HG03103 (cell line): ENCODE measurements at regions not wholly inside any gene's neighbourhood (a gene's known extent, or its start where the extent isn't known, plus 50 kb on each side); places are given as distances from the start of the nearest gene placed in this dataset.
"Not testable (repeated sequence)": the region's sequence is repeated elsewhere in the genome, so short reads cannot be mapped to it uniquely, and the experiment has no call there.

ENCODE experiments used
- ATAC-seq: cut with Tn5 transposase; IDR thresholded peaks from one replicate; pipeline ENCODE4 v1.9.1; 2021; ENCODE audit warnings: low read depth; ENCODE audit not compliant: unreplicated experiment

DNA sequence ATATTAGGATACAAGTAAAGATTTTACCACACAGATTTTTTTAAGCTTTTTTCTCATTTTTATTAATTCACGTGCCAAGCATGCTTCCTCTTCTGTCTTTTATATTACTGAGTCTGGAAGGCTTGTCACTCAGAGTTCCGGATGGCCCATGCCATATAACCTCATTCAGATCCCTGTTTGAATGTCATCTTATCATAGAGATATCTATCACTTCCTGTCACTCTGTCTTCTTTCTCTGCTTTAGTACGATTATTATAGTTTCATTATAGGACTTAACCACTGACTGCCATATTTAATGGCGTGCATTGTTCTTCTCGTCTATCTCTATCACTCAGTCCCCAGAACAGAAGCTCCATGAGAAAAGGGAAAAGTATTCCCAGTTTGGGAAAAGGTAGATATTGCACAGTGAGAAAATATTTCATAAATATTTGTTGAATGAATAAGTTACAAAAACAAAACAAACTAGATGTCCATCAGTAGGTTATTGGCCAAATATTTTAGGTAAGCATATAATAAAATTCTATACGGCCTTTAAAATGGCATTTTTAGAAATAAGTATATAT lies 296.9 kb upstream of the GOT2 start:
- ATAC-seq: no peak

DNA sequence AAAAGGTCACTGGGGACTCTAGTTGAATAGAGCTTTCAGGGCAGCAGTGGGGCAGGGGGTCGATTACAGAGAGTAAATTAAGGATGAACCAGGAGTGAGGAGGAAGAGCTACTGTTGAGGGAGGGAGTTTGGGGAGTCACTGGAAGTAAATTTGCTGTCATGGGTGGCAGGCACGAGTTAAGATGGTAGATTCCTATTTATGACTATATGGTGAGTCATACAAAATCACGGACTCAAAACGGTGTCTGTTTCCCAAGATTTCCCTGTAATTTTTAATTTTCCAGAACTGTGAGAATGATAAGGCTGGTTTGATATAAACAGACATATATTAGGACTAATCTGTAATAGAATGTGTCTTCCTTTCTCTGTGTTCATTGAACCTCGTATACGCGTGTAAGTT lies 287.6 kb upstream of the GOT2 start:
- ATAC-seq: no peak

DNA sequence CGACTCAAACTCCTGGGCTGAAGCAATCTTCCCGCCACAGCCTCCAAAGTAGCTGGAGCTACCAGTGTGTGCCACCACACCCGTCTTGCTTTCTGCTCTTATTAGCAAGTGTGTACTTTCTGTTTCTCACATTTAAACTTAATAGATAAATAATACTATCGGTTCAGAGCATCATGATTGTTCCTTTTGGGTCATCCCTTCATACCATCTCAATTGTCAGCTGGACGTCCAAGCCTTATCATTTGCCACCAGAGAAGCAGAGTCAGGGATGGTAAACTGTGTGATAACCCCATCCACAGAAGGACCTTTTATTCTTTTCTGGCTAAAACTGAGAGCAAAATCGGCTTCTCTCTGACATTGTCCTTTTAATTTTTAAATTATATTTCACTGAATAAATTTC lies 279.8 kb upstream of the GOT2 start:
- no peak for ATAC-seq

DNA sequence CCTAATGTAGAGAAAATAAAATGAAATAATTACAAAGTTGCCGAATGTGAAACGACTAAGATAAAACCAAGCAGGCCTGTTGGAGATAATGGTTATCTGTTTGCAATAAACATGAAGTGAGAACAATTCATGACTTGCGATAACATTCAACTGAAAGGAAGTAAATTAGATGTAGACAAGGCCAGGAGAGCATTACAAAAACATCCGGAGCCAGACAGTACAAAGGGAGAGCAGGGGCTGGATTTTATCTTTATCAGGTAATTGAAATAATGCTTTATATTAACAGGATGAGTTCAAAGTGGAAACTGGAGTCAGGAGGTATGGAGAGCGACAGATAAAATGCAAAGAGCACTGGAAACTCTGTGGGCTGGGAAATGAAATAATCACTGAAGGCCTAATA lies 265.6 kb upstream of the GOT2 start:
- ATAC-seq: no peak

DNA sequence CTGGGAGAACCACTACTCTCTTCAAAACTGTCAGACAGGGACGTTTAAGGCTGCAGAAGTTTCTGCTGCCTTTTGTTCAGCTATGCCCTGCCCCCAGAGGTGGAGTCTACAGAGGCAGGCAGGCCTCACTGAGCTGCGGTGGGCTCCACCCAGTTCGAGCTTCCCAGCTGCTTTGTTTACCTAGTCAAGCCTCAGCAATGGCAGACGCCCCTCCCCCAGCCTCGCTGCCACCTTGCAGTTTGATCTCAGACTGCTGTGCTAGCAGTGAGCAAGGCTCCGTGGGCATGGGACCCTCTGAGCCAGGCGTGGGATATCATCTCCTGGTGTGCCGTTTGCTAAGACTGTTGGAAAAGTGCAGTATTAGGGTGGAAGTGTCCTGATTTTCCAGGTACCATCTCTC lies 258.6 kb upstream of the GOT2 start:
- ATAC-seq: not testable (repeated sequence)

DNA sequence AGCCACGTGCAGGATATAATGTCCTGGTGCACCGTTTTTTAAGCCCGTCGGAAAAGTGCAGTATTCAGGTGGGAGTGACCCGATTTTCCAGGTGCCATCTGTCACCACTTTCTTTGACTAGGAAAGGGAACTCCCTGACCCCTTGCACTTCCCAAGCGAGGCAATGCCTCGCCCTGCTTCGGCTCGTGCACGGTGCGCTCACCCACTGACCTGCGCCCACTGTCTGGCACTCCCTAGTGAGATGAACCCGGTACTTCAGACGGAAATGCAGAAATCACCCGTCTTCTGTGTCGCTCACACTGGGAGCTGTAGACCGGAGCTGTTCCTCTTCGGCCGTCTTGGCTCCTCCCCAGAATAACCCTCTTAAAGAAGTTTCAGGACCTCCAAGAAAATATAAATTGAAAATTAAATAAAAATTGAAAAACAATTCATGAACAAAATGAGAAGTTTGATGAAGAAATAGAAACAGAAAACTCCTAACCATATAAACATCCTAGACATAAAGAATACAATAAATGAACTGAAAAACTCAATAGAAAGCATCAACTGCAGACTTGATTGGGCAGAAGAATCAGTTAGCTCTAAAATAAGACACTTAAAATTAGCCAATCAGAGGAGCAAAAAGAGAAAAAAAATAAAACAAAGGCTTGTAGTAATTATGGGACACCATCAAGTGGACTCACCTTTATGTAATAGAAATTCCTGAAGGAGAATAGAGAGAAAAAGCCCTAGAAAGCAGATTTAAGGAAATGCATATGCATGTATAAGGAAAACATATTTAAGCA lies 249.3 kb upstream of the GOT2 start:
- not testable (repeated sequence) for ATAC-seq

DNA sequence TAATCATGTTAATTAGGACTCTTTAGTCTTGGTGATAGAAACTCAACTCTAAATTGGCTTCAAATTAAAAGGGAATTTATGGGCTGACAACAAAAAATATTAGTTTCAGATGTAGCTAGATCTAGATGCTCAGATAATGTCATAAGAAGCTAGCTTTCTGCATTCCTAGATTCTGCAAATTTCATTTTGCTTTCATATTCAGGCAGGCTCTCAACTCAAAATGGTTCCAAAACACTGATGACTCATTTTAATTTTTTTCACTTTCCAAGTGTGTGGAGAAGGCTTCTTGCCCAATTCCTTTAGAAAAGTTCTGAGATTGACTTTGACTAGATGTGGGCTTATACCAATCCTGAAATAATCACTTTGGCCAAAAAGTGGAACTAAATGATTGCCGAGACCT lies 236.7 kb upstream of the GOT2 start:
- ATAC-seq: peak; percentile 65

DNA sequence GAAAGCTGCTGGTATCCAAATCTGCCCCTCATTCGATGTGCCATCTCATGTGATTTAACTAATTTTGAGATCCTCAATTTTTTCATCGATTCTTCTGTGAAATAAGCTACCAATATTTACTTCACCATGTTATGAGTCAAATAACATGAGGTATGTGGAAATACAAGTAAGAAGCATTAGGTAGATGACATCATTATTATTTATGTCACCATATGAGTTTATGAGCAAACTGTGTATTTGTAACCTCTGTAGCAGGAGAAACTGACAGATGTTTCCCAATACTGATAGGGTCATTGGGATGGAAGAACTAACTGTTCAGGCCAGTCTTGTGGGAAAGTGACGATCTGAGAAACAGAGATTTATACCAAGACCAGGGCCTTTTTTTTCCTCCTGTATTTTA lies 229.4 kb upstream of the GOT2 start:
- no peak for ATAC-seq

DNA sequence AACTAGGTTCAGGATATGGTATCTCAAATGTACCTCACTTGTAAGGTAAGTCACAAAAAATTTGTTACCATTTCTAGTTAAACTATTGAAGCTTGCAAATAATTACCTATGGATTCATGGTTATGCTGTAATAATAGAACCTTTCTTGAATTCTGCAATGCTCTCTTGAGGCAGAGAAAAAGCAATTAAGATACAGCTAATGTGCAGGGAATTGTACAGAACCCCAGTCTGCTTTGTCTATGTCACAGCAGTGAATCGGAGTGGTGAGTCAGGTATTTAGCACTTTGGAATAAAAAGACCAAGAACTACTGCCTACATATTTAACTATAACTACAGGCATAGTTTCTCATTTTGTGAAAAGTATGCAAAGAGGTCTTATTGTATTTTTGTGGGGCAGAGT lies 228.7 kb upstream of the GOT2 start:
- ATAC-seq: no peak

DNA sequence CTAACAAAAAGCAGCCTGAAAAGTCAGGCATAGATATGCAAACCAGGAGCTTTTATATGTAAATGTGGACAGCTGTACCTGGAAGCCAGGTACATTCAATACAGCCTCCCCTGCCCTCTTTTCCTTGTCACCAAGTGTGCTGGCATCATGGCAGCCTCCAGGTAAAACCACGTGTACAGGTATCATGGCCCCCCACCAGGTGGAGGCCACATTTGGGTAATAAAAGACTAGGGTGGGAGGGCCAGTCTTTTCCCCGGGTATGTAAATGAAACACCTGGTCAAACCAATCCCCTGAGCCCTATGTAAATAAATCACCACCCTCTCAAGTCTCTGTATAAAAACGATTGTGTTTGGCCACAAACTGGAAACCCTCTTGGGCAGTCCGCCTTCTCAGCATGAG lies 226.4 kb upstream of the GOT2 start:
- no peak for ATAC-seq

DNA sequence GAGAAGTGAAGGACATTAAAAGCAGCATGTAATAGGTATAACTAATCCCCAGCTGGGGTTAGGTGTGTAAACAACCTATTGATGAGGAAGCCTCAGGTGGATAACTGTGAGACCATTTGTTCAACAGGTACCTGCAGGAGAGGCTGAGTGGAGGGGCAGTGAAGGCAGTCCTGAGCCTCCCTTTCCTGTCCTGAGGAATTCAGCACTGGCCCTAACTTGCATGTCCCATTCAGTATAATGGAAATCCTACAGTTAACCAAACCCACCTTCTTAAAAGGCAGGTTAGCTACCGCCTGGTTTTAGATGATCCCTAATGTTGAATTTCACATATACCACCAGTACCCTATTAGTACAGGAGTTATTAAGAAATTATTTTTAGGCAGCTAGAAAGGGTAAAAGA lies 225.9 kb upstream of the GOT2 start:
- ATAC-seq: no peak

DNA sequence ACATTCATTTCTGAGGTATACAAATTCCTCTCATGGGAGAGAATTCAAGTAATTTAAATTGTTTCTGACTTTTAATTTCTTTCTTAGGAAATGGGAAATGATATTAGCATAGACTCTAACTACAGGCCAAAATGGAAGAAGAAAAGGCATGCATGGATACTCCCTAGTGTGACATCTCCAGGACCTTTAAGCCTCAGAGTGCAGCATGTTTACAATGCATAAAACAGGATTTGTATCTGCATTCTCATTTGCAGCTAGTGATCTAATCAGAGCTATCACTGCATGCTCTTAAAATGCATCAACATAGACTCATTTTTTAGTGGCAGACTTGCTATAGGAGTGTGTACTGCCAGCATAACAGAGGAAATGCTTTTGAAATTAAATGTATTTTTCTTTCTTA lies 224.6 kb upstream of the GOT2 start:
- ATAC-seq: no peak

DNA sequence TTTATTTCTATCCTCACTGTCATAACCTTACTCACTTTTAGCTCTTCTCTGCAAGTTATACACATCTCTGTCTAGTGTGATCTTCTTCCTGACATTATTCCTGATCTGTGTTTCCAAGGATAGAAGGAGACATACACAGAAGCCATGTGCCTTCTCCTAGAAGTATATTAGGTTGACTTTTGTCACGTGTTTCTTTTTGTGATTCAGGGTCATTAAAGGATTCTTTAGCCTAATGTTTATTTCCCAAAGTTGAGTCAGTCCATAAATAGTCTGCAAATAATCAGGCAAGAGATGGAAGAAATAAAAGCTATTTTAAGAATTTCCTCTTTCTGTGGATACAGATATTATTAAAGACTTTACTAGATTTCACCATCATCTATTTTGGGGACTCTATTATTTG lies 214.1 kb upstream of the GOT2 start:
- ATAC-seq: no peak

DNA sequence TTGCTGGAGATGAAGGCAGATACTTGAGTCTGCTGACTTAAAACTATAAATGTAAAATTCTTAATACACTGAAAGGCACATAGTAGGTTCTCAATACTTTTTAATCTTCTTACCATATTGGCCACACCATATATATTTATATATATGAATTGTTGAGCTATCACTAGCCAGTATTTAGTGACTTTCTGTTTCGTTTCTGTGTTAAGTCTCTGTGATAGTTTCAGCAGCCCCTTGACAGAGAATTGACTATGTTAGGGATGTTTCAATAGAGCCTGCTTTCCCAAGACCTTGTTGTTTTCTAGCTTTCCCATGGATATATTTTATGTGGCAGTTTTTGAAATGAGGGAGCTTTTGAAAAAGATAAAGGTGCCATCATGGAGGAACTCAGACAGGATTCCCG lies 206.5 kb upstream of the GOT2 start:
- ATAC-seq: no peak

DNA sequence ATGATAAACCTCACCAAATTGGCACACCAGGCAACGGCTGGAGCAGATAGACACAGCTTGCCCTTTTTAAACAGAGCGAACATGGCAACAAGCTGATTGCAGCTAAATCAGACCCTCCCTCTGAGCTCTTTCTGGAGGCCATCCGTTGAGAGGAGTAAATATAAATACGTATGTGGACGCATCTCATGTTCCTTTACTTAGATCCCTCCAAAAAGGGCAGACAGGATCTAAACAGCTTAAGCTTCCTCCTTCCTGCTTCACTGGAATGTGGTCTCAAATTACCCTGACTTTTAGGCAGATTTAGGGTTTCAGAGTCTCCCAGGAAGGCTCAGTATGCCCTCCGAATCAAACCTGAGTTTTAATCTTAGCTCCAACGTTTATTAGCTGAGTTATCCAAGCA lies 204.7 kb upstream of the GOT2 start:
- no peak for ATAC-seq

DNA sequence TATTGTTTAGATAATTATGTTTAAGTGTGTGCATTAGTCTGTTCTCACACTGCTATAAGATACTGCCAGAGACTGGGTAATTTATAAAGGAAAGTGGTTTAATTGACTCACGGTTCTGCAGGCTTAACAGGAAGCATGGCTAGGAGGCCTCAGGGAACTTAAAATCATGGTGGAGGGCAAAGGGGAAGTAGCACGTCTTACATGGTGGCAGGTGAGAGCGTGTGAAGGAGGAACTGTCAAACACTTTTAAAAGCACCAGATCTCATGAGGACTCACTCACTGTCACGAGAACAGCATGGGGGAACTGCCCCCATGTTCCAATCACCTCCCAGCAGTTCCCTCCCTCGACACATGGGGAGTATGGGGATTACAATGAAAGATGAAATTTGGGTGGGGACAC lies 203.5 kb upstream of the GOT2 start:
- ATAC-seq: no peak

DNA sequence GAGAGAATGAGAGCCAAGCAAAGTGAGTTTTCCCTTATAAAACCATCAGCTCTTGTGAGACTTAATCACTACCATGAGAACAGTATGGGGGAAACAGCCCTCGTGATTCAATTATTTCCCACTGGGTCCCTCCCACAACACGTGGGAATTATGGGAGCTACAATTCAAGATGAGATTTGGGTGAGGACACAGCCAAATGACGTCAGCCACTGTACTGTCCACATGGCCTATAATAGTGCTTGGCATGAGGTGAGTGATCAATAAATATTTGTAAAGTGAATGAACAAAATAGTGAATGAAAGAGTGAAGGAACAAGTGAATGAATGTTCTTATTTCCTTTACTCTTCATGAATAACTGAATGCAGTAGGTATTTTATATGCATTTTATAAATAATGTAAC lies 199.1 kb upstream of the GOT2 start:
- ATAC-seq: no peak

DNA sequence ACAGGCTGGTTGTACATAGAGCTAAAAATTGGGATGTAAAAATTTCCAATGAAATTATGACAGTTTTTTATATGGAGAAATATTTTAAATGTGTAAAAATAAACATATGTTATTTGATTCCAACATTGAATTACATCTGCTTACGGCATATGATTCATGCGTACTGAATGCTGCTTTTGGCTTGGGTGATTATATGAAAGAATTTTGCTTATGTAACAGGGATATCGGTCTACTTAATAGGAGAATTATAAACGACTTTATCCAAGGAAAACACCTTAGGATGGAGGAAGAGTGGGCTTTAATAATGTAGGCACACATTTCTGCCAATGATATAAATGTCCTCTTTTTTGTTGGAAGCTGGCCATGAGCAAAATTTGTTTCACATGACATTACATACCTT lies 197.3 kb upstream of the GOT2 start:
- ATAC-seq: no peak

DNA sequence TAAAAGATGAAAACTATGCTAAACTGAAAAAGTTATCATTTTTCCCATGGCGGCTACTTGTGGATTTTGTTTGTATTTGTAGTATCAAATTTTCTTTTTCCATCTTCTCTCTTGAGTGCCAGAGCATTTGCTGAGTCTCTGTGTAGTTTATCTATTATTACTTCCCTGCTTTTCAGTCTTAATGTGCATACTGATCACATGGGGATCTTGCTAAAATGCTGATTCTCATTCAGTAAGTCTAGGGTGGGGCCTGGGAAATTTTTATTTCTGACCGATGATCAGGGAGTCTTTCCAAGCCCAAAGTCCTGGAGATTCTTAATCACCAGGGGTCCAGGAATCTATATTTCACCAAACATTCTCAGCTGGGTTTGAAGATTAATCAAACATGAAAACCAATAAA lies 189.0 kb upstream of the GOT2 start:
- ATAC-seq: no peak

DNA sequence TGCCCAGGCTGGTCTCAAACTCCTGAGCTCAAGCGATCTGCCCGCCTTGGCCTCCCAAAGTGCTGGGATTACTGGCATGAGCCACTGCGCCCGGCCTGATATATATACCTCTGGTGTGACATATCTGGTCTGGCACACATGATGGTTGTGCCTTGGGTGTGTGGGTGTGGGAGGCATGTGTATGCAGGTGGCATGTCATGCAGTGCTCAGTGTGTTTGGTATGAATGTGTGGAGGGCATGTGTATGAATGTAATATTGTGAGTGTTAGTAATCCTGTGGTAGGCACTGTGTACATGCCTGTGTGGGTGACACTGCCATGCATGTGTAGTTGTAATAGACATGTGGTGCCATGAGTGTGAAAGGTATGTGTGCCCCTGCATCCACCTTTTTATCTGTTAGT lies 179.3 kb upstream of the GOT2 start:
- ATAC-seq: no peak

DNA sequence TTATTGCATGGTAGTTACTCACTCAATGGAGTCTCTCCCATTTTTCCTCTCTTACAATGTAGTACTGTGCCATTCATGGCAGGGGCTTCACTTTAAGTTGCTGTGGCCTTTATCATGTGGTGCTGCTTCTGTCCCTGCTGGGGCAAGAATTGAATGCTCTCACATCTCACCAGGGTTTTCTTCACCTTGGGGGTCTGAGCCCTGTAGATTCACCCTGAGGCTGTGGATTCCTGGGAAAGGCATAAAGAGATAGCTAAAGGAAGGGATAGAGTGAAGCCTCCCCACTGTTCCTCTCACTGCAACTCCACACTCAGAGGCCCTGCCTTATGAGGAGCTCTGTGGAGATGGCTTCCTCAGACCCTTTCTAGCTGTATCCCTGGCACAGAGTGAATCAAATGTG lies 178.5 kb upstream of the GOT2 start:
- ATAC-seq: no peak

DNA sequence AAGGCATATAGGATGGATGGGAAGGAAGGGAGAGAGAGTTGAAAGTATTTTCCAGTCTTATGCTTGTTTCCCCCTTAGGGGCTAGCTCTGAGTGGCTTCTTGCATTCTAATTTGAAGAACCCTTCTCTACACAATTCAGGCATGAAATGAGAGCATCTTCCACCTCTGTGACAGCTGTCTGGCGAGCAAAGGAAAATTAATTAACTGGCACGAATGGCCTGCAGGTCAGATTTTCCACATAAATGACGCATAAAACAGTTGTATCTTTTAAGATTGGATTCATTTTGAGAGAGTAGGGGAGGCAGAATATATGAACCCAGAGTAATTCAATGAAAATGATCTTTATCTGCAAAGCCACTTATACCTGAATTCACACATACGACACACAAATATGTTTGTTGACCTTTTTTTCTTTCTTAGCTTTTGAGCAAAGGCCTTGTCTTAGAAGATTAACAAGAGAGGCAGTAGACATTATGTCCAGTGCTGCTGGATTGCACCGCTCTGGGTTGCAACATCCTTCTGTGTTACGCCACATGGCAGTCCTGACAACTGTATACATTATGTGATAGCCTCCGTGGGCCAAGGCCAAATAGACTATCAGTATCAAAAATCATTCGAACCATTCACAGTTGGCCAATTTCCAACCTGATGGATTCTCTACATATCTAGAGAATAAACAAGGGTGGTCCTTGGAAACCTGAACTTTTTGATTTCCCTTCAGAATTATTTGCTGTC lies 173.0 kb upstream of the GOT2 start:
- ATAC-seq: no peak
